ENCODE measurements at regions not wholly inside any gene's neighbourhood (a gene's known extent, or its start where the extent isn't known, plus 50 kb on each side); places are given as distances from the start of the nearest gene placed in this dataset.
"Not testable (repeated sequence)": the region's sequence is repeated elsewhere in the genome, so short reads cannot be mapped to it uniquely, and the experiment has no call there.

- TF ChIP-seq, protein P1, sequence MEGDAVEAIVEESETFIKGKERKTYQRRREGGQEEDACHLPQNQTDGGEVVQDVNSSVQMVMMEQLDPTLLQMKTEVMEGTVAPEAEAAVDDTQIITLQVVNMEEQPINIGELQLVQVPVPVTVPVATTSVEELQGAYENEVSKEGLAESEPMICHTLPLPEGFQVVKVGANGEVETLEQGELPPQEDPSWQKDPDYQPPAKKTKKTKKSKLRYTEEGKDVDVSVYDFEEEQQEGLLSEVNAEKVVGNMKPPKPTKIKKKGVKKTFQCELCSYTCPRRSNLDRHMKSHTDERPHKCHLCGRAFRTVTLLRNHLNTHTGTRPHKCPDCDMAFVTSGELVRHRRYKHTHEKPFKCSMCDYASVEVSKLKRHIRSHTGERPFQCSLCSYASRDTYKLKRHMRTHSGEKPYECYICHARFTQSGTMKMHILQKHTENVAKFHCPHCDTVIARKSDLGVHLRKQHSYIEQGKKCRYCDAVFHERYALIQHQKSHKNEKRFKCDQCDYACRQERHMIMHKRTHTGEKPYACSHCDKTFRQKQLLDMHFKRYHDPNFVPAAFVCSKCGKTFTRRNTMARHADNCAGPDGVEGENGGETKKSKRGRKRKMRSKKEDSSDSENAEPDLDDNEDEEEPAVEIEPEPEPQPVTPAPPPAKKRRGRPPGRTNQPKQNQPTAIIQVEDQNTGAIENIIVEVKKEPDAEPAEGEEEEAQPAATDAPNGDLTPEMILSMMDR (IDR thresholded peaks at IDR 0.05) = not testable (repeated sequence)
- not testable (repeated sequence) for TF ChIP-seq POLR2A, EP300 (IDR thresholded peaks at IDR 0.05)
Observed at GRCh38 chr4:61011936-61012335, 188.2 kb upstream of the ADGRL3 start.

Data from tibial nerve (tissue), 4 donors.